ENCODE measurements at regions not wholly inside any gene's neighbourhood (a gene's known extent, or its start where the extent isn't known, plus 50 kb on each side); places are given as distances from the start of the nearest gene placed in this dataset.

GRCh38 chr5:74543162-74543995 is 97.1 kb downstream of the ENC1 start:
- no peak for TF ChIP-seq CTCF (conservative IDR thresholded peaks at IDR 0.05; ENCODE audit: low read depth, low read length)
- TF ChIP-seq EZH2 (IDR thresholded peaks at IDR 0.05; ENCODE audit: borderline replicate concordance, low read depth, low read length, poor library complexity, severe bottlenecking), result no peak
